ENCODE measurements at regions not wholly inside any gene's neighbourhood (a gene's known extent, or its start where the extent isn't known, plus 50 kb on each side); places are given as distances from the start of the nearest gene placed in this dataset.

- DNase-seq, result no peak
Measured at GRCh38 chr7:155203059-155203881, 94.4 kb upstream of the INSIG1 start.

- DNase-seq, result peak; percentile 52
Measured at GRCh38 chr7:155203882-155204691, 93.6 kb upstream of the INSIG1 start.

DNA sequence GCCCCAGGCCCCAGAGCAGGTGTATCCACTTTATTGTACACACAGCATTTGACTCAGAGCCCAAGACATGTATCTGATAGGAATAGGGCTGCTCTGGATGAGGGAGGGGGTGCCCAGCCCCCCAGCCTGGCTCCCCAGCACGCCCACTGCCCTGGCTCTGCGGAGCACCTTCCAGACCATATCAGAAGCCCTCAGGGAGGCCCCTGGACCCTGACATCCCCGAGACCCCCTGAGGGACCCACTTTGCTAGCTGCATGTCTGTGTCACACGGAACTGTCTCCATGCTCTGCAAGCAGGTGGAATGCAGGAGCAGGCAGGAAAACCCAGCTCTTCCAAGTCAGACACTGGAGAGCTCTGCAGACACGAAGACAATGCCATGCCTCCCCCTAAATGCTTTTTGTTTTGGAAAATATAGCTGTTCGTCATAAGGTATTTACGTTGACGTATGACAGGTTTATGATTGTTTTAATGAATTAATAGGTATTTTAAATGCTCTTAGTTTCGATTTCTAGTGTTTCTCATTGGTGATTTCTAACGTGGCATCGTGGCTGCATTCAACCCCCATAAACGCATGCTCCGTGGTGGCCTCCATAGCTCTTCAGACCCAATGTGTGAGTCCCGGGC is 92.8 kb upstream of the INSIG1 start:
- DNase-seq, result no peak

DNA sequence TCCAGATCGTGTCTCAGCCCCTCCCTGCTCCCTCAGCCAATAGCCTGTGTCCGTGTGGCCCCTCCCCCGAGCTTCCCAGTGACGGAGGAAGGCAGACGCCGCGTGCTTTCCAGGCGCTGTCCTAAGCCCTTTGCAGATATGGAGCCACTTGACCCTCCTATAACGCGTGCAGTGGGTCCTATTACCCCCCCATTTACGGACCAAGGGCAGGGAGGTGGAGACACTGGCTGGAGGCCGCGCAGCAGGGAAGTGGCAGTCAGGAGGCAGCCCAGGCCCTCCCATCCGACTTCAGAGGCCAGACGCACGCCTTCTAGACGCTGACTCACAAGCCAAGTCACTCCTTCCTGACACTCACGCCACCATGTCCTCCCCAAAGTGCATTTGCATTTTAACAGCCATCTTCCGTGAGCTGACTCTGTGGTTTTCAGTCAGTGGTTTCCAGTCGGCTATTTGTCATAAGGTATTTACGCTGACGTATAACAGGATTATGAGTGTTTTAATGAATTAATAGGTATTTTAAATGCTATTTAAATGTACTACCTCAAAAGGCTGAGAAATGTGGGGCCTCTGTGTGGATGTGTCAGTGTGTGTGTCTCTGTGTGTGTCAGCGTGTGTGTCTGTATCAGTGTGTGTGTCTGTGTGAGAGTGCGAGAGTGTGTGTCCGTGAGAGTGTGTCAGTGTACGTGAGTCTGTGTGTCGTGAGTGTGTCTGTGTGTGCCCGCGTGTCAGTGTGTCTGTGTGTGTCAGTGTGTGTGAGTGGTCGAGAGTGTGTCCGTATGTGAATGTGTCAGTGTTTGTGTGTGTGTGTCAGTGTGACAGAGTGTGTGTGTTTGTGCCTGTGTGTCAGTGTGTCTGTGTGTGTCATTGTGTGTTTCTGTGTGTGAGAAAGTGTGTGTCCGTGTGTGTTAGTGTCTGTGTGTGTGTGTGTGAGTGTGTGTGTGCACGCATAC is 92.0 kb upstream of the INSIG1 start:
- DNase-seq, result peak; percentile 90

GRCh38 chr7:155206318-155207020 is 91.2 kb upstream of the INSIG1 start:
- DNase-seq, result peak; percentile 79

- DNase-seq, result no peak
Measured at GRCh38 chr7:155207326-155208002, 90.2 kb upstream of the INSIG1 start.

- no peak for DNase-seq
Measured at GRCh38 chr7:155208681-155209477, 88.8 kb upstream of the INSIG1 start.

GRCh38 chr7:155209478-155210319 is 88.0 kb upstream of the INSIG1 start:
- no peak for DNase-seq

- no peak for DNase-seq
Measured at GRCh38 chr7:155210356-155210755, 87.3 kb upstream of the INSIG1 start.

DNA sequence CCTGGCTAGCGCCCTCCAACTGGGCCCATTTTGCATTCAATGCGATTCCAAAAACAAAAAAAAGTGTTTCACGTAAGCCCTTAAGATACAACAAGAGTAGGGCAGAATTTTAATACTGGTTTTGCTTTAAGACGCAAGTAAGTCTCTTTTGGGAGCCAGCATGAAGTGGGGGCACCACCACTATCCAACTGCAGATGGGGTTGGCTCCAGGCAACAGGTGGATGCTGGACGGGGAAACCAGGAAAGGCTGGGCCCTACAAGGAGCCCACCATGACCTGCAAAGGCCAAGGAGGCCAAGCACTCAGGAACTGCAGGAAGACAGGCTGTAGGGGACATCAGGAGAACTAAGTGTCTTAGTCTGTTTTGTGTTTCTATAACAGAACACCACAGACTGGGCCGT is 86.5 kb upstream of the INSIG1 start:
- DNase-seq, result no peak

GRCh38 chr7:155211761-155212160 is 85.9 kb upstream of the INSIG1 start:
- DNase-seq, result no peak

DNA sequence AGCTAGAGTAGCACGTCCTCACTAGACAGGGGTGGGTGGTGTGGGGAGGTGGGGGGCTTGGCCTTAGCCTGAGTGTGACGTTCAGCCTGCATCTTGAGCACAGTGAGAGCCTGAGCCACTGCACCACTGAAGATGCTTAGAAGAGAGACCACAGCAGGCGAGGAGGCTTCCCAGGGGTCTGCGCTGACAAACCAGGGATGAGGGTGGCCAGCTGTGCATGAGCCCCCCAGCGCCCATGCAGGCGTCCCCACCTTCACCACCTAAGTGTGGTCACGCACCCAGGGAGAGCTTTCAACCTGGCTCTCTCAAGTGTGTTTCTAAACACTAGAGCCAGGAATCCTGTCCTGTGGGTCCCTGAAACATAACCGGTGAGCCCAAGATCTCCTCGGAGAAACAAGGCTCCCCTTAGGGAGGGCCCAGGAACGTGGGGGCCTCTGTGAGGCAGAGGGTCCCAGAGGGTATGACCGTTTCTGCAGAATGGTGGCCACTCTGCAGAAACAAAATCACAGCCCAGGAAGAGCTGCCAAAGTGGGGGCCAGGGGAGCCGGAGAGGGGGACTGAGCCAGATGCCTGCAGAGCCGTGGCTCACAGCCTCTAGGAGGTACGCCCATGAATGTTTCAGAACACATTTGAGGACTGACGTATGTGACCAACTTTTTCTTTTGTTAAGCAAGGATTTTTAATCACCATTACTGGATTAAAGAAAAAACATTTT is 85.2 kb upstream of the INSIG1 start:
- no peak for DNase-seq

DNA sequence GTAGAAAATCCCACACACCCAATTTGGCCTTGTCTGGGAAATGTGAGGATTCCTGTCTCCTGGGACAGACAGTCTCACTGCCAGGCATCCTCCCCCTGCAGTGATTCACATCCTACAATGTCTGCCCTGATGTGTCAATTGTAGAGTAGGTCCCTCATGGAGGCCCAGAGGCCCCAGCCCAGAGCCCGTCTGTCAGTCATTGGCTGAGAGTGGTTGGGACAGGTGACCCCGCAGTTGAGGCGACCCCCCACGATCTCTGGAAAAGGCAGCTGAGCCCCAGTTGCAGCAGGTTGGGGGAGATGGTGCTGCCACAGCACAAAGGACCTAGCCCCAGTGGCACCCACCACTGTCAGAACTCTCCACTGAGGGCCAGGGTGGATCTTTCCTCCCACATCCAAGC is 84.3 kb upstream of the INSIG1 start:
- no peak for DNase-seq

GRCh38 chr7:155213955-155214740 is 83.5 kb upstream of the INSIG1 start:
- DNase-seq, result no peak

- DNase-seq, result no peak
Measured at GRCh38 chr7:155215576-155216325, 81.9 kb upstream of the INSIG1 start.

DNA sequence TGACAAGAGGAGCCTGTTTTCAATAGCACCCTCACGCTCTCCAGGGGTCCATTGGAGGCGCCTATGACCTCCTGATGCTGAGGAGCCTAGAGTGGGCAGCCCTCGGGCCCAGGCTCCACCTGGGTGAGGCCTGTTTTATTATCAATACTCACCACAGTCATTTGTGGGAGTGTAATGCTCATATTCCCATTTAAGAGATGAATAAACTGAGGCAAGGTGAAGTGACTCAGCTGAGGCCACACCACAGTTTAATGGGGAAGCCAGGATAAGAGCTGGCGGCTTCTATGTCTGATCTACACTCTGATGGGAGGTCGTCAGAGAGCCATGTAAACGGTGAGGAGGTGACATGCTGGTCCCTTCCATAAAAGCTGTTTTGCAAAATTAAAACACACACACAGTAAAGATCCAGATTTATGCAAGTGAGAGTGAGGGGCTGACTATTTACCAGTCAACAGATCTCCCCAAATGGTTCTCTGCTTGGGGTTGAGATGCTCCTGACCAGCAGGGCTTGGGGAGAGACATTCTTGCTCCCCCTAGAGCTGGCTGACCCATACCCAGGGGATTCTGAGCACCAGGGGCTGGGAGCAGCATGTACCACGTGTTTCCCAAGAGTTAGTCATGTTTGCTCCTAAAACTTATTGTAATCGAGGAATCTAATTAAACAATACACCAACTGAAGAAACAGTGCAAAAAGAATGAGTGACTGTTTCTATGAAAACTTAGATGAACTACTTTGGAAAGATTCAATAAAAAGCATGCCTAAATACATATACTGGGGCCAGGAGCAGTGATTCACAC is 81.0 kb upstream of the INSIG1 start:
- no peak for DNase-seq
